Head of caudate nucleus (tissue), 42 donors: ENCODE measurements at regions not wholly inside any gene's neighbourhood (a gene's known extent, or its start where the extent isn't known, plus 50 kb on each side); places are given as distances from the start of the nearest gene placed in this dataset.

Source experiments
- DNase-seq, 42 donors: peaks; one replicate each; pipeline versions ENCODE4 v3.0.0 to v3.0.0-alpha.2; 2020 to 2021; ENCODE audit warnings: mixed read lengths in 7 of 42
- intact Hi-C: fragments of 100-400 bp; cut with DNase I; formaldehyde crosslinking; loops from one replicate; pipeline ENCODE4 v1.15.0; 2022

- intact Hi-C loops, result no loop called here
- DNase-seq, result no peak
Measured at GRCh38 chr9:86771420-86771819, 175.9 kb downstream of the GAS1 start.

DNA sequence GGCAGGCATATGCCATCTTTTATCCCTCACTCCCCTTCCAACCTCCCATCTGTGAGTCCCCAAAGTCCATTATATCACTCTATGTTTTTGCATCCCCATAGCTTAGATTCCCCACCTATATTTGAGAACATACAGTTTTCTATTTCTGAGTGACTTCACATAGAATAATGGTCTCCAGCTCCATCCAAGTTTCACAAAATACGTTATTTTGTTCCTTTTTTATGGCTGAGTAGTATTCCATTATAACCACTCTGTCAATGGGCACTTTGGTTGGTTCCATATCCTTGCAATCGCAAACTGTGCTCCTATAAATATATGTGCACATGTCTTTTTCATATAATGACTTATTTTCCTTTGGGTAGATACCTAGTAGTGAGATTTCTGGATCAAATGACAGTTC is 178.6 kb downstream of the GAS1 start:
- intact Hi-C loops, result no loop called here
- no peak for DNase-seq

DNA sequence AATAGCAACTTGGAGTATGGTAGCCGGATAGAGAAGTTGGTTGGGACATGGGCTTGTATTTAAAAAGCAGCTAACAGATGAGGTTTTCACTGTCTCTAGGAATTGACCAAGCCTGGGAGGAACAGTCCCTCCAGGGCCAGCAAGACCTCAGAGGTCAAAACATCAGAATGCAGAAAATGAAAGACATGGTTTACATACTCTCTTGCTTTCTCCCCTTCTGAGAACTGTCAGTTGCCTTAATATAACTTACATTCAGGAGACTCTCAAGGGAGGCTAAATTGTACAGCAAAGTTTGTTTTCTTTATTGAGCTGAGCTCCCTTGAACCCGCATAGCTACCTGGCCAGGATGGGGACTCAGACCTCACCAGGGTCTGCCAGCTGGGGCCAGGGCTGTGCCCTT is 179.3 kb downstream of the GAS1 start:
- no peak for DNase-seq
- intact Hi-C loops, result no loop called here

GRCh38 chr9:86767373-86767772 is 179.9 kb downstream of the GAS1 start:
- no peak for DNase-seq
- intact Hi-C loops, result no loop called here

DNA sequence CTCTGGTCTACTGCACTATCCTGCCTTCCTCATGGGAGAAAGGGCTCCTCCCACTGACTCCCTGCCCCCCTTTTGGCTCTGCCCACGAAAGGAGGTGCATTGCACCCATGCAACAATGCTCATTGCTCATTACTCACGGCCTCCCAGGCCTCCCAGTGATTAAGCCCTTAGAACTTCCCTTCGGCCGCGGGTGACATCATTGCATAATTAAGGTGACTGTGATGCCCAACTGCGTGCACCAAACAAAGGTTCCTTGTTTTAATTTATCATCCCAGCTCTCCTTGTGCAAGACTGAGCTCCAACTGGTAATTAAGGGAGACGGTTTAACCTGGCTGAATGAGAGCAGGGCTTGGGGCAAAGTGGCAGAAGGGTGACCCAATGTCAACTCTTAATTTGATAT is 180.4 kb downstream of the GAS1 start:
- DNase-seq, result peak in 8 of 42 donors; percentile 6 to 61 (median 20)
- intact Hi-C loops, result no loop called here

DNA sequence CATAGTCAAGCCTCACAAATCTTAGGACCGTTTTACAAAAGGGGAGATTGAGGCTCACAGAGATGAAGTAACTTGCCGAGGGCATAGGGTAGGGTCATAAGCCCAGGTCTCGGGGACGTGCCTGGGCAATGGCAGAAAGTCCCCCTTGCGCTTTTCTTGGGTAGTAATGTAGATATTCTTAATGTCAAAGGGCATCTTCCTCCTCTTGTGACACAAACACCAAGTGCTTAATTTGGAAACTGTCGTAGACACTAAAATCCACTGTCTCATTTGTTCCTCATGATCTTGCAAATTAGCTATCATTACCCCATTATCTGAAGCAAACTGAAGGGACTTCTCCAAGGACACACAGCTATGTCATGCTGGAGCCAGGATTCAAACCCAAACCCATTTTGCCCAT is 180.8 kb downstream of the GAS1 start:
- DNase-seq, result no peak
- intact Hi-C loops, result no loop called here

- intact Hi-C loops, result no loop called here
- no peak for DNase-seq
Measured at GRCh38 chr9:86765746-86766430, 181.4 kb downstream of the GAS1 start.

GRCh38 chr9:86764671-86765343 is 182.5 kb downstream of the GAS1 start:
- DNase-seq, result no peak
- intact Hi-C loops, result no loop called here

DNA sequence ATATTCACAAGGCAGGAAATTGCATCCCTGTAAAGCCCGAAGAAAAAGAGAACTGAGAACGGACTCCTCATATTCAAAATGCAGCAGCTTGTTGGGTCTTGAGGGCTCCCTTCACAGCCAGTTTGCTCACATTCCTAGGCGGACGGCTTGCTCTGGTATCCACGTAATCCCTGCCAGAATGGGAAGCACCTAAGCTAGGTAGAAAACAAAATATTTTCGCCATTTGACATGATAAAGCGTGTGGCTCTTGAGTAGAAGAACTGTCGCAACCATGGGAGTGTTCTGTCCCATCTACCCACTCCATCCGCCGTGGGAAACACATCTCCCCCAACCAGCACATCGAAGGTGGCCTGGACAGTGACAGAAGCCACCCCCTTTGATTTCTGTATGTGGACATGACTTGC is 183.1 kb downstream of the GAS1 start:
- intact Hi-C loops, result no loop called here
- DNase-seq, result no peak

DNA sequence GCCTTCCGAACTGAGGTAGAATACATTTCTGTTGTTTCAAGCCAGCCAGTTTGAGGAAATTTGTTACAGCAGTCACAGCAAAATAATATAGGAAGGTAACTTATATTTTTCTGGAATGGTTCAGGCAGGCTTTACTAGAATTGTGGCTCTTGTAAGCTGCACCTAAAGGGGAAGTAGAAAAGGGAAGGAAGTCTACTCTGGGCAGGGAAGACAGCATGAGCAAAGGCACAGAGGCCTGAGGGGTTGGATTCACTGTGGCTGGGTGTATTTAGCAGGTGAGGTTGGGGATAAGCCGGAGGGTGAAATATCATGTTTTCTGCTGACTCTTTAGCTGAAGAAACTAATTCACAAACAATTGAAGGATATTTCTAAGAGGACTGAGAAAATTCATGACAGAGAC is 183.5 kb downstream of the GAS1 start:
- no peak for DNase-seq
- intact Hi-C loops, result no loop called here

DNA sequence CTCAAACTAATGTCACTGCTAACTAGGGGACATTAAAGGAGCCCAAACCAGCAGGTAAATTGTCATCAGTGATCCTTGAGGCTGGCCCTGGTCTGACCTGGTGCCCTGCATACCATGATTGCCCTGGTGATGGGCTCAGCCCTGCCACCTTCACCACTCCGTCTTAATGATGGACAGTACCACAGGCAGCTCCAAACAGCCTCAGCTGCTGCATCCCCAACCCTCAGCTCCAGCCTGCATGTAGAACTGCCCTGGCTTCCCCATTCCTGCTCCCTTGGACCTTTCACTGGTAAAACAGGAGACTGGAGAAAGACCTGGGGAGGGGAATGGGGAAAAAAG is 190.0 kb downstream of the GAS1 start:
- intact Hi-C loops, result no loop called here
- no peak for DNase-seq

- intact Hi-C loops, result no loop called here
- no peak for DNase-seq
Measured at GRCh38 chr9:86756576-86757381, 190.5 kb downstream of the GAS1 start.

DNA sequence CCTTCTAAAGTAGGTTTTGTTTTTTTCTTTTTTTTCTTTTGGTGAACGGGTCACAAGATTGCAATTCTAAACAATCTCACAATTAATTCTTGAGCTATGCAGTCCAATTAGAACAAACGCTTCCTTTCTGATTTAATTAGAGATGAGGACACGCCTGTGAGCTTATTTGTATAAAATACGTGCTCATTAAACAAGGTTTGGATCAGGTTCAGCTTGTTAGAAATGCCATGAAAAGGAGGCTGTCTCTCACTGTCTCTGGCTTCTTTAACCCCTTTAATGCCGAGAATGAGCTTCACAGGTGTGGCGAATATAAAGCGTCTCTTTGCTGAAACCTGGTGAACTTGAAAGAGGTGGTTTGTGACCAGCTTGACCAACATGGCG is 191.8 kb downstream of the GAS1 start:
- intact Hi-C loops, result no loop called here
- no peak for DNase-seq

DNA sequence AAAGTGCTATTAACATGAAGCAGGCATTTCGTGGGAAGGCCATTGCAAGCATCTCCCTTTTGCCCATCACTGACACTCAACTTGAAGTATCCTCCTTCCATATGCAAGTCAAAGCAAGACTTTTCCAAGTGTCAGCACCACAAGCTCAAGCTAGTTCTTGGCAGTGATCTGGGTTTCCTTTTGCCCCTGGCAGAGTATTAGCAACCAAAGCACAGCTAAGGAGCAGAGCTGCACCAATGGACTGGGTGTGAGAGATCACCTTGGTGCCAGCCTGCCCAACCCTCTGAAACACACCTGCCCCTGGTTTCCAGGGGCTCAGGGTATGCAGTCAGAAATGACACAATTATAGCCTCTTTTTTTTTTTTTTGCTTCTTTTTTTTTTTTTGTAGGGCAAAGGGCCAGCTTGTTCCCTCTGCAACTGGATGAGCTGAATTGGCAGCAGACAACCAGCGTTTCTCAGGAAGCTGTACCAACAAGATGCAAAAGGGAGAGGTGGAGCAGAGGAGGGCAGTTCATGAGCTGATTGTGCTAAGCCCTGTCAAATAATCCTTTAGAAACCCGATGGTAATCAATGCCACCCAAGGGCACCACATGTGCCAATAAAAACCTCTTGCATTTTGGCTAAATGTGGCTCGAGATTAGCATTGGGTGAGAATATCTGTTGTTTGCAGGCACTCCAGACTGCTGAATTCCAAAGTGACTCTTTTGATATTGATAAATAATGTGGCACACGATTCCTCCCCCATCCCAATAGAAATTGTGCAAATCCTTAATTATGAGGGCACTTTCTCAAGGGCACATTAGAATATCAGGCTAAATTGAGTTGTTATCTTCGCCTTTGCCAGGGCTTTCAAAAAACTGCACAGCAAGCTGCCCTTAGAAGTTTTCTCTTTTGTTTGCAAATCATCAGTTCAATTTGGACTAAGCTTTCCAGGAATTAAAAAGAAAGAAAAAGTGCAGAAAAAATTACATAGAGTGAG is 192.4 kb downstream of the GAS1 start:
- intact Hi-C loops, result no loop called here

GRCh38 chr9:86753836-86754235 is 193.5 kb downstream of the GAS1 start:
- DNase-seq, result no peak
- intact Hi-C loops, result no loop called here

More for the DNA sequence above, 192.4 kb downstream of the GAS1 start:
- no peak for DNase-seq

- DNase-seq, result no peak
- intact Hi-C loops, result no loop called here
Measured at GRCh38 chr9:86752733-86753132, 194.6 kb downstream of the GAS1 start.

- no peak for DNase-seq
- intact Hi-C loops, result no loop called here
Measured at GRCh38 chr9:86751956-86752355, 195.3 kb downstream of the GAS1 start.

- intact Hi-C loops, result no loop called here
- DNase-seq, result no peak
Measured at GRCh38 chr9:86751207-86751606, 196.1 kb downstream of the GAS1 start.

GRCh38 chr9:86749894-86750255 is 197.4 kb downstream of the GAS1 start:
- intact Hi-C loops, result no loop called here

More at GRCh38 chr9:86749894-86750255, 197.4 kb downstream of the GAS1 start:
- peak in 3 of 42 donors; percentile 12 to 45 (median 19) for DNase-seq
